ENCODE measurements at regions not wholly inside any gene's neighbourhood (a gene's known extent, or its start where the extent isn't known, plus 50 kb on each side); places are given as distances from the start of the nearest gene placed in this dataset.
"Not testable (repeated sequence)": the region's sequence is repeated elsewhere in the genome, so short reads cannot be mapped to it uniquely, and the experiment has no call there.

DNA sequence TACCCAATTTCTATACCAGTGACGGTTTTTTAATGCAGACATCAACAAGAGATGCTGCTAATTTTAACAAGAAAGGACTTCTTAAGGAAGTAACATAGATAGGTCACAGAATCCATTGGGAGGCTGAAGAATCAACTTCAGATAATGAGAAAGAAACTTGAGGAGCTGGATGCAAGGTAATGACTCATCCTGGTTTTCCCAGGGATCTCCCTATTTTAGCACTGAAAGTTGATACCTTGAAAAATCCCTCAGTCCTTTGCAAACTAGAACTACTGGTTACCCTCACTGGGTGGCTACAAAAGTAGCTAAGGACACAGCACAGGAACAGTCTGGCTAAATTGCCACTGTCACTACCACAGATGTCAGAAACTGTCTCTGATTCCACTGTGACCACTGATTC is 561.9 kb downstream of the FLRT2 start:
- no peak for DNase-seq (ENCODE audit: low spot score in 2 of 2)

GRCh38 chr14:86088156-86088555 is 558.2 kb downstream of the FLRT2 start:
- FAIRE-seq (no peak), DNase-seq (ENCODE audit: low spot score in 2 of 2) (no peak)

More for the DNA sequence above, 561.9 kb downstream of the FLRT2 start:
- no peak for FAIRE-seq

- DNase-seq (ENCODE audit: low spot score in 2 of 2) (no peak), FAIRE-seq (no peak)
Measured at GRCh38 chr14:86087377-86087776, 557.4 kb downstream of the FLRT2 start.

GRCh38 chr14:86086962-86087361 is 557.0 kb downstream of the FLRT2 start:
- DNase-seq (ENCODE audit: low spot score in 2 of 2): no peak
- no peak for FAIRE-seq

DNA sequence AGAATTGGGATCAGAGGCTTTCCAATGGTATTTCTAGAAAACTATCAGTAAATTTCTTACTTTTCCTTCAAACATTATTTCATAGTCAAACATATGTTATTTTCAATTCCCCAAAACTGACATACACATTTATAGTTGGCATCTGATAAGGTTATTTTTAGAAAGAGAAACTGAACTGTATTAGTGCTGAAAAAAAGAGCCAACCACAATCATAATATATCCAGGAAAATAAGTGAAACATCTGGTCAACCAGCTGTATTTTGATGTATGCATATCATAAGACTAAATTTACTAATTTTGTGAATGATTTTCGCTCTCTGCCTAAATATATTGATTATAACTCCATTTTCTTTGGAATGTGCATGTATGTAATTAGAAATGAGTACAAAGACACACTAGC is 554.2 kb downstream of the FLRT2 start:
- FAIRE-seq: no peak

GRCh38 chr14:86083616-86084015 is 553.7 kb downstream of the FLRT2 start:
- FAIRE-seq (no peak), DNase-seq (ENCODE audit: low spot score in 2 of 2) (no peak)

More for the DNA sequence above, 554.2 kb downstream of the FLRT2 start:
- no peak for DNase-seq (ENCODE audit: low spot score in 2 of 2)

DNA sequence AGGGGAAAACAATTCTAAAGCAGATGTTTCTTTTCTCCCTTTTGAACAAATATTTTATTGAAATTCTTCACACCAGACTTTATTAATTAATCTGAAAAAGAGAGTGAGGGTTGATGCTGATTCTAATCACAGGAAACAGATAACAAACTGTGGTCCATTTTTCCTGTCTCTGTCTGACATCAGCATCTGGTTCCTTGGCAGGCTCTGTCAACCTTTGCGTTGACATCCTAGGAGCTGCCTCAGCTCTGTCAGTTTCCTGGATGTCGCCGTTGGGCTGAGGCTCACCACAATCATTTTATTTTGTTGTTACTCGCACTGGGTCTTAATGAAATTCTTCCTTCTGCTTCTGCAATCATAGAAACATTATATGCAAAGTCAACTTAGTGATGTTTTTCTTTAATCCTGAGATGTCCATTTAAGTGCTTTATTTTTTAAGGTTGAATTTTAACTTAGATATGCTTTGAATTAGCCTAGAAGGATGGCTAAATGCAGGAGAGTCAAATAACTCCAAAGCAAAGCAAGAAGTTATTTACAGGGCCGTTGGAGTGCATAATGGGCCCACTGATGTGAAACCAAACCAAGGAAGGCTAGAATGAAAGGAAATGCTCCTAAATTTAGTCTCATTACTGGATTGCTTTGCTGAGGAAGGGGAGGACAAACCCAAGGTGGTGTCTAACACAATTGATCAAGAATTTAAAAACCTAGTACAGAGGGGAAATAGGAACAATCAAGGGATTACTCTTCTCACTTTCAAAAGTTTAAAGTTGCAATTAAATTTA is 542.4 kb downstream of the FLRT2 start:
- no peak for DNase-seq (ENCODE audit: low spot score in 2 of 2)

DNA sequence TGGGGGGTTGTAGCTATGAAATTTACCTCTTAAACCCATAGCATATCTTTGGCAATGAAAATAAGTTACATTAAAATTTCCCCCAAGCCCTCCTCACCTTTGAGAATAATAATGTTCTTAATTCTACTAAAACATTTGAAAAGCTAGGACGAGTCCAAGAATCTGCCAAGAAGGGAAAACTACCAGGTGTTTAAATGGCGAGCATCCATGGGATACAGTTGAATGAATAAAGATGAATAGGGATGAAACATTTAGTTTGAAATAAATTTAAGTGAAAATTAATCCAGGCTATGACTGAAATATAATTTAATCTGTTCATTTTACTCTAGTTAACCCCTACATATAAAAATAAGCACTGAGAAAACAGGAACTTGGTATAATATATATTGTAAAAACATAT is 536.7 kb downstream of the FLRT2 start:
- FAIRE-seq: no peak
- DNase-seq (ENCODE audit: low spot score in 2 of 2): no peak

More for the DNA sequence above, 542.4 kb downstream of the FLRT2 start:
- no peak for FAIRE-seq

- FAIRE-seq (no peak), DNase-seq (ENCODE audit: low spot score in 2 of 2) (no peak)
Measured at GRCh38 chr14:86065407-86065806, 535.5 kb downstream of the FLRT2 start.

- not testable (repeated sequence) for DNase-seq (ENCODE audit: low spot score in 2 of 2); FAIRE-seq
Measured at GRCh38 chr14:86064595-86064994, 534.7 kb downstream of the FLRT2 start.

GRCh38 chr14:86057018-86057667 is 527.2 kb downstream of the FLRT2 start:
- no peak for DNase-seq (ENCODE audit: low spot score in 2 of 2)
- peak; percentile 54 for FAIRE-seq

DNA sequence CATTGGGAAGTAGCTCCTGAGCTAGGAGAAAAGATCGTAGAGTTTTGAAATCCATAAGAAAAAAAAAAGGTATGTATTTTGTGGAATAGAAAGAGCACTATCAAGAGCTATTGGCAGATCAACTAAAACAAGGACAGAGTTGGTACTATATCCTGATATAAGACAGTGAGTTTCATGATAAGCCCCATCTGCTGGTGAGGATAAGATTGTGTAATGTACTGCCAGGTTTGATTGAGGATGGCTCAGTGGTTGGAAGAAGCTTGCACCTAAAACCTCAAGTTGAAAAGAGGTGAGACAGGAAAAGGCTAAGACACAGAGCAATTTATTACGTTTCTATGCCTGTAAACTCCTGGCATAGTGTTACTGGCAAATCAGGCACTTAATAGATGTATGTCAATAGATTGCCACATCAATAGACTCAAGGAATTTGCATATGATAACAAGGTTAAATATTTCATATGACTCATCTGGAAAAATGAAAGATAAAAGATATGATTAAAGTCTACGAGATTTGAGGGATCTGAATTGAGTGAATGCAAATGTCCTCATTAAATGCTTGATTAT is 525.6 kb downstream of the FLRT2 start:
- FAIRE-seq: no peak
- no peak for DNase-seq (ENCODE audit: low spot score in 2 of 2)

DNA sequence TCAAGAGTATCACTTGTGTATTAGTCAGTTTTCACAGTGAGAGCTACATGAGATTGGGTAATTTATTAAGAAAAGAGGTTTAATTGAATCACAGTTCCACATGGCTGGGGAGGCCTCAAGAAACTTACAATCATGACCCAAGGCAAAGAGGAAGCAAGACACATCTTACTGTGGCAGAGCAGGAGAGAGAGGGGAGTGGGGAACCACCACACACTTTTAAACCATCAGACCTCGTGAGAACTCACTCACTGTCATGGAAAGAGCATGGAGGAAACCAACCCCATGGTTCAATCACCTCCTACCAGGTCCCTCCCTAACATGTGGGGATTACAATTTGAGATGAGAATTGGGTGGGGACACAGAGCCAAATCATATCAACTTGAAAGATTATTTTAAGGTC is 522.9 kb downstream of the FLRT2 start:
- FAIRE-seq (no peak), DNase-seq (ENCODE audit: low spot score in 2 of 2) (no peak)

DNA sequence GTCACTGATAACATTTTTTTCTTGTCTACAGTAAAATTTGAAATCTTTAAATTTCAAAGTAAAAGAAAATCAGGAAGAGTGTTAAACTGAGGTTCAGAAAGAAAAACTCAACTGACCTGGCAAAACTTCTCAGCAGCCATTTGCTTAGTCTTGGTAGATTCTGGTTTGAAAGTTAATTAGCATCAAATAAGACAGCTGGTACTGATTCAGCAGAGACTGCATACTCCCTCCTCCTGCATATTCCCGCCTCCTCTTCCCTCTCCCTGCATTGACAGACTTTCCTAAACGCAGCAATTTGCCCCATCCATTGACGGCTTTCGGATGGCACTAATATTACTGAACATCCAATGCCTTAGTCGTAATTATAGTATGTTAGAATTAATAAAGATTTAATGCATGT is 520.8 kb downstream of the FLRT2 start:
- DNase-seq (ENCODE audit: low spot score in 2 of 2) (no peak), FAIRE-seq (no peak)

DNA sequence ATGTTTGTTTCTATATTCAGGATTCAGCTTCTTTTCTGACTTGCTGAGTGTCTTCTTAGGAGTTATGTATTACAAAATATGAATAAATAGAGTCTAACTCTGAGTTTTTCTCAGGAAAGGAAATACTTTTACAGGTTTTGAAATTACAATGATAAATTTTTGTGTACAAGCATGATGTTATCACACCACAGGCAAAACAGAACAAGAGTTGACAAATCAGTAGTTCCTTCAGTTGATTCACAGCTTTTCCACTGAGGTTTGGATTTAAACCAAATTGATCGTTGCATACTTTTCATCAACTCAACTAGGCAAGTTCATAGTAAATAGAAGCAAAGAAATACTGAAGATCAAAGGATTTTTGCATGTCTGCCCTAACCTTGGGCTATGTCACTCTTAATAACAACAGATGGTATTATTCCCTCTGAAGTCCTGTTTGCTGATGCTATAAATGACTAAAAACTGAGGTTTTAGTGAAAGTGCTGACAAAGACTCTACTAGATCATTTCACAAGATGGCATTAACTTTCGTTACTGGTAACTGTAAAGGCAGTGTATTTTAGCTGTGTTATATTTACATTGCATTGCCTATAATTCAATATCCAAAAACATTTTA is 520.2 kb downstream of the FLRT2 start:
- FAIRE-seq: no peak

DNA sequence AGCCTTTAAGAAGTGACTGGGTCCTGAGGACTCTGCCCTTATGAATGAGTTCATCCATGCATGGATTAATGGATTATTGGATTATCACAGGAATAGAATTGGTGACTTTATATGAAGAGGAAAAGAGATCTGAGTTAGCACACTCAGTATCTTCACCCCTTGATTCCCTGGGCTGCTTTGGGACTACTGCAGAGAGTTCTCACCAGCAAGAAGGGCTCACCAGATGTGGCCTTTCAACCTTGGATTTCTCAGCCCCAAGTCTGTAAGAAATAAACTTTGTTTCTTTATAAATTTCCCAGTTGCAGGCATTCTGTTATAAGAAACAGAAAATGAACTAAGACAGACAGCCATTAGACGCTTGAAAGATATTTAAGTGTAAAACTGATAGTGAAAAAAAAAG is 509.2 kb downstream of the FLRT2 start:
- DNase-seq (ENCODE audit: low spot score in 2 of 2) (no peak), FAIRE-seq (no peak)

More for the DNA sequence above, 520.2 kb downstream of the FLRT2 start:
- no peak for DNase-seq (ENCODE audit: low spot score in 2 of 2)

DNA sequence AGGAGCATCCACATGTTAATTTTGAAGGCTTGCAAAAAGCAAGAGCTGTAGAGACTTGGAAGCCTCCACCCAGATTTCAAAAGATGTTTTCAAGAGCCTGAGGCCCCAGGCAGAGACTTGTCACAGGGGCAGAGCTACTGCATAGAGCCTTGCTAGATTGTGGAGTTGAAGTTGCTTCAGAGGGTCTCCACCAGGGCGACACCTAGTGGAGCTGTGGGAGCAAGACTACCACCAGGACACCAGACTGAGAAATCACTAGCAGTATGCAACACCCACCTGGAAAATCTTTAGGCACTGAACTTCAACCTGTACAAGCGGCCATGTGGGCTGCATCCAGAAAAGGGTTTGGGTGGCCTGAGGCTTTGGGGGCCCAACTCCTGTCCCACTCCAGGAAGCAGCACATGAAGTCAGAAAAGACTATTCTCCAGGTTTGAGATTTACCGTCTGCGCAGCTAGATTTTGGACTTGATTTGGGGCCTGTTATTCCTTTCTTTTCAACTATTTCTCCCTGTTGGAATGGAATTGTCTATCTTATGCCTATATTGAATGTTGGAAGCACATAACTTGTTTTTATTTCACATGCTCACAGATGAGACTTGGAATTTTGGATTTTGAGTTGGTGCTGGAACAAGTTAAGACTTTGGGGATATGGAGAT is 508.6 kb downstream of the FLRT2 start:
- FAIRE-seq (no peak), DNase-seq (ENCODE audit: low spot score in 2 of 2) (peak in 1 of 2 donors; percentile 1)

DNA sequence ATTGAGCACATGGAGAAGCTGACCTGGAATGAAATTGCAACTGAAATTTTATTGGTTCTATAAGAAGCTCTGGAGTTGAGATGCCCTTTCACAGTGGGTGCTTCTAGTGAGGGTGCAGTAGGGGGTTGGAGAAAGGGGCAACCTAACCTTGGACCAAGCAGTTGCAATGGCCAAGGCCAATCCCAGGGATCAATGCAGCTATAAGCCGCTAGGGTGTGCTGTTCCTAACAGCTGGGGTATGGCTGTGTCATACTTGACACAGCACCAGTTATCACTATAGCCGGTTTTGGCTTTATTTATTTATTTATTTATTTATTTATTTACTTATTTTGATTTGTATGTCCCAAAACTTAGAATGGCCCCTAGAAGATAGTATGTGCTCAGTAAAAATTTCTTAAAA is 505.9 kb downstream of the FLRT2 start:
- DNase-seq (ENCODE audit: low spot score in 2 of 2) (no peak), FAIRE-seq (no peak)

GRCh38 chr14:86027990-86028389 is 498.0 kb downstream of the FLRT2 start:
- DNase-seq (ENCODE audit: low spot score in 2 of 2) (no peak), FAIRE-seq (no peak)

GRCh38 chr14:86027144-86027543 is 497.2 kb downstream of the FLRT2 start:
- no peak for DNase-seq (ENCODE audit: low spot score in 2 of 2)
- FAIRE-seq: no peak

Data from frontal cortex (tissue), 3 donors.